ENCODE measurements at regions not wholly inside any gene's neighbourhood (a gene's known extent, or its start where the extent isn't known, plus 50 kb on each side); places are given as distances from the start of the nearest gene placed in this dataset.

DNA sequence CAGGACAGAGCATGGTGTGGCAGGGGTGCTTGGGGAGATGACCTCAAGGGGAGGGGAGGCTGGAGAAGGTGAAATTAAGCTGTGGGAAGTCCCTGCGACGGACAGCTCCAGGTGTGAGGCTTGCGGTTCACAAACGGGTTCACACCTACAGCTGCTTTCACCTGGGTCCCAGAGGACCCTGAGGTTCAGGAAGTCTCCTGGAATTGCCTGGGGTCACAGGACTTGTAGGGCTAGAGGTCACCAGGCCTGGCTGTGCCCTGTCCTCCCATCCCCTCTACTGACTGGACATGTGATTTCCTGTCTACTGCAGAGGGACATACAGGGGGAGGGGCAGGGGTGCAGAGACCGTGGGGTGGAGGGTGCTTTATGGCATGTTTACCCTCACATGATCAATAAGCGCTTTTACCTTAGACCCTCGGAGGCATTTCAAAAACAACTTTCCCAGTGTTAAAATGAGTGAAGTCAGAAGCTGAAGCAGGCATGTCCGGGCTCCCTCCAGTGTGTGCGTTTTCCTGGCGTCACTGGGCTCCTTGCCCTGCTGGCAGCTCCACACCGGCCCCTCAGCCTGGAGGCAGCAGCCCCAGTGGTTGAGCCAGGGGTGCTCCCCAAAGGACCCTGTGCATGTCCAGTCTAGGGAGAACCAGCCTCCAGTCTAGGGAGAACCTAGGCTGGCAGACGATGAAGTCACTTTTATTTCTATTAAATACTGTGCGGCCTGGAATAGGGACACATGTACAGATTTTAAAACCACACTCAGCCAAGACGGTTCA is 66.6 kb upstream of the IGFBP3 start:
- TF ChIP-seq, protein P1, sequence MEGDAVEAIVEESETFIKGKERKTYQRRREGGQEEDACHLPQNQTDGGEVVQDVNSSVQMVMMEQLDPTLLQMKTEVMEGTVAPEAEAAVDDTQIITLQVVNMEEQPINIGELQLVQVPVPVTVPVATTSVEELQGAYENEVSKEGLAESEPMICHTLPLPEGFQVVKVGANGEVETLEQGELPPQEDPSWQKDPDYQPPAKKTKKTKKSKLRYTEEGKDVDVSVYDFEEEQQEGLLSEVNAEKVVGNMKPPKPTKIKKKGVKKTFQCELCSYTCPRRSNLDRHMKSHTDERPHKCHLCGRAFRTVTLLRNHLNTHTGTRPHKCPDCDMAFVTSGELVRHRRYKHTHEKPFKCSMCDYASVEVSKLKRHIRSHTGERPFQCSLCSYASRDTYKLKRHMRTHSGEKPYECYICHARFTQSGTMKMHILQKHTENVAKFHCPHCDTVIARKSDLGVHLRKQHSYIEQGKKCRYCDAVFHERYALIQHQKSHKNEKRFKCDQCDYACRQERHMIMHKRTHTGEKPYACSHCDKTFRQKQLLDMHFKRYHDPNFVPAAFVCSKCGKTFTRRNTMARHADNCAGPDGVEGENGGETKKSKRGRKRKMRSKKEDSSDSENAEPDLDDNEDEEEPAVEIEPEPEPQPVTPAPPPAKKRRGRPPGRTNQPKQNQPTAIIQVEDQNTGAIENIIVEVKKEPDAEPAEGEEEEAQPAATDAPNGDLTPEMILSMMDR (IDR thresholded peaks at IDR 0.05) = no peak

DNA sequence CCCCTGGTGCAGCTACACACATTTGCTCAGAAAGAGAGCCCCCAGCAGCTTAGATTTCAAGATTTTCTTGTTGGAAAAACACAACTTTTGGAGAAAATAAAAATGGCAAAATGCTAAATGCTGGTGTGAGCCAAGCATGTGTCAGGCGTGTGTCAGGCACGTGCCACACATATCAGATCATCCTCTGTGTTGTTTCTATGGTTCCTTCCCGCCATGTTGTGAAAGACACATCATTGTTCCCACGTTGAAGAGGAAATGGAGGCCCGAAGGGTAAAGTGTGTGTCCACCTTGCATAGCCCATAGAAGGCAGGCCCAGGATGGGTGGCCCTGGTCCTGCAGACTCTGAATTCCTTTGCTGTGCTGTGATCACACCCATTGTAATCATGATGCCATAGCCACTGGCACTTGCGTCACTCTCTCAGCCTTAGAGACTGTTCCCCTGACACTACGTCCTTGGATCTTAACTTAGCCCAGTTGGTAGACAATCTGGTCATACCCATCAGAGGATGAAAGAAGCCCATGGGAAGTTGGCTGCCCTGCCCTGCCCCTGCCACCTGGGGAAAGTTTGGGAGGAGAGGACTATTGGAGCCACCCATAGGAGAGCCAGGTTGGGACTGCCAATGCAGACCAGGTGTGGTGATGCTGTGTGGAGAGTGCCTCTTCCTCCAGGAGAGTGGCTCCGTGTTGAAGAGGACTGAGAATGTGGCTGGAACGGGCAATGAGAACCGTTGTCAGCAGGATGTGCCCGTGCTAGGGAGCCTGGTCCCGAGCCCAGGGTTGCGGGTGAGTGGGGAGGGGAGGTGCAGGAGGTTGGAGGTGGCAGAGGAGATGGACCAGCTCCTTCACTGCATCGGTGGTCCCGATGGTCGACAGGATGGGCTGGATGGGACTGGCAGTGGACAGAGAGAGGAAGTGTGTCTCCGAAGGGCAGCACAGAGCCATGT is 65.6 kb upstream of the IGFBP3 start:
- TF ChIP-seq, protein P1 (IDR thresholded peaks at IDR 0.05) = no peak

DNA sequence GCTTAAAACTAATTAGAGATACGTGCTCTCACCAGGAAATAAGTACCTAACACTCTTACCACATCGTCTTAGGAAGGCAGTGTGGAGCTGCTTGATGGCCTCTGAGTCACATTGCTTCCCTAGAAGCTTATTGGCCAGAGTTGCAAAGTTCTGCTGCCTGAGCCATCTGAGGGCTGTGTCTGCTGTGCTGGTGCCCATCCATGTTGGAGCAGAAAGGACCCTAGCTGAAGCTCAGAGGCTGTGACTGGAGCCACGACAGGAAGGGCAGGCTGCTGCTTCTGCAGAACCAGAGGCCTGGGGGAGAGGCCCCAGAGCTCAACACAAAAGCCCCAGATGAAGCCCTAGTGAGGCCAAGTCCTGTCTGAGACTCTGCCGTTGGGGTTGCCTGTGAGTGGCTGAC is 64.8 kb upstream of the IGFBP3 start:
- TF ChIP-seq, protein P1 (IDR thresholded peaks at IDR 0.05) = no peak

DNA sequence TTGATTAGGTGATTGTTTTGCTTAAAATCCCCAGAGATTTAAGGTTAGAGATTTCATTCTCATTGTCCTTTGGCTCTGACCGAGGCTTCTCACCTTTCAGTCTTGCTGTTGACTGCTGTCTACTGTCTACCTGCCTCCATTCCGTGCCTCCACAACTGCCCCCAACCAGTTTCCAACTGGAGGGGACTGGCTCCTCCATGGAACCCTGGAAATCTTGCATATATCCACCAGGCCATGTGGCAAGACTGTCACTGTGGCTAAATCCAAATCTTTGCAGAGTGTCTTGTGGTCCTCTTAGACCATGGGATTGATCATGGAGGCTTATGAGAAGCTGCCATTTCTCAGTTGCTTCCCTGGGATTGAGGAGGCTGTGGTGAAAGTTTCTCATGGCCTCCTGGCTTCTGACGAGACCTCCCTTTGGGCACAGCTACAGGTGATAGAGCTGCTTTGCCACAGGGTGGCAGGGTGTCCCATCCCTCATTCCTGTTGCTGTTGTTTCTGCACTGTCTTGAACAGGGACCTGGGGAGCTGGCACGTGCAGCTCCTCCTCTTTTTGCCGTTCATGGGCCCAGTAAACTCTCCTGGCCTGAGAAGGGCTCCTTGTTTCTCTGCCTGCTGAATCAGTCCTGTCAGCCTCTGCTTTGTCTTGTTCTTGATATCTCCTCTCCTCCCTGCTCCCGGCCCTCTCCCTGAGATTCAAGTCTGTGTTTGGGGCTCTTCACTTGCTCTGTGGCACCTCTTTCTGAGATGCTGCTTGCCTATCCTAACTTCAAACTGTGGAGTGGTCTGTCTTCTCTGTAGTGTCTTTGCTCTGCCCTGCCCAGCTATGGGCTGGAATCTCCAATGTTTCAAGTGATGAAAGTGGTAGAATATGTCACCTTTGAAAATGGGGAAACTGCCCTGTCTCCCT is 63.6 kb upstream of the IGFBP3 start:
- TF ChIP-seq, protein P1 (IDR thresholded peaks at IDR 0.05) = peak; percentile 29; the same call in 1 of the 2 replicates

GRCh38 chr7:45983720-45984255 is 62.7 kb upstream of the IGFBP3 start:
- TF ChIP-seq, protein P1 (IDR thresholded peaks at IDR 0.05) = no peak

DNA sequence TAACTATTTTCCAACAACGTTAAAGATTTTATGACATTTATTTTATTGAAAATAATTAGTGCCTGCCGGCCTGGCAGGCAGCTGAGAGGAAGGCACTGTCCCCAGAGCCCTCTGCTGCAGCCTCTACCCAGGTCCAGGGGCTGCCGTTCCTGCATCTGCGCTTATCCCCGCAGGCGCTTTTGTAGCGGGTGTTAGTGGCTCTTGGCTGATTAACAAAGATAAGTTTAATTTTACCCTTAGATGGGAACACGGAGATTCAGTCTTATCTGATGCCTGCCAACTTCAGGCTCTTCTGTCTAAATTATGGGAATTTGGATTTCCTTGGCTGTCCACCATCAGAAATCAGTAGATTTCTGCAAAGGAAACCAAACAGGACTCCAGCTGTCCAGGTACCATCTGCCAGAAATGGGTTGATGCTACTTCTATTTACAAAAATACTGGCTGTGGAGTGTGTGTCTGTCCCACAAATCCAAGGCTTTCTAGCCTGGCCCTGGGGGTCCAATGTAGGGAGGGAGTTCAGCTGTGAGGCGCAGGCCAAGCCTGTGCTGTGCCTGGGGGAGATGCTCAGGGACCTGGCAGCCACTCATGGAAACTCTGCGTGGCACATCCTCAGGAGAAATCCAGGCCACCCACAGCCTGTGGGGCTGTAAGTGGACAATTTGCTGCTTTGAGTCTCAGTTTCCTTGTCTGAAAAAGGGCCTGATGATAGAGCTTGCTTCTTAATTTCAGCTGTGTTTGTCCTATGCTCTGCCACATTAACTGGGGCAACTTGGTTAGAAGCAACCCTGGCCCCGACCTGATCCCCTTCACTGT is 62.0 kb upstream of the IGFBP3 start:
- TF ChIP-seq, protein P1 (IDR thresholded peaks at IDR 0.05) = no peak

Data from LNCAP (cell line).